Superior temporal gyrus (tissue), 1 donor: ENCODE measurements at regions not wholly inside any gene's neighbourhood (a gene's known extent, or its start where the extent isn't known, plus 50 kb on each side); places are given as distances from the start of the nearest gene placed in this dataset.
"Not testable (repeated sequence)": the region's sequence is repeated elsewhere in the genome, so short reads cannot be mapped to it uniquely, and the experiment has no call there.

Source experiments
- DNase-seq: peaks from one replicate; pipeline ENCODE4 v3.0.0-alpha.2; 2016; ENCODE audit errors: extremely low spot score

GRCh38 chr2:87604980-87605379 is 142.9 kb upstream of the PLGLB2 start:
- peak; percentile 1 for DNase-seq

GRCh38 chr2:87608377-87609166 is 139.3 kb upstream of the PLGLB2 start:
- not testable (repeated sequence) for DNase-seq

GRCh38 chr2:87610974-87611373 is 136.9 kb upstream of the PLGLB2 start:
- not testable (repeated sequence) for DNase-seq

GRCh38 chr2:87611416-87611815 is 136.5 kb upstream of the PLGLB2 start:
- DNase-seq: not testable (repeated sequence)

- DNase-seq: not testable (repeated sequence)
These were observed 135.9 kb upstream of the PLGLB2 start for GRCh38 chr2:87611956-87612355.

- not testable (repeated sequence) for DNase-seq
These were observed 133.0 kb upstream of the PLGLB2 start for GRCh38 chr2:87614829-87615434.

GRCh38 chr2:87619121-87619520 is 128.8 kb upstream of the PLGLB2 start:
- not testable (repeated sequence) for DNase-seq

GRCh38 chr2:87621139-87621538 is 126.7 kb upstream of the PLGLB2 start:
- DNase-seq: not testable (repeated sequence)

GRCh38 chr2:87622720-87623119 is 125.2 kb upstream of the PLGLB2 start:
- DNase-seq: not testable (repeated sequence)

GRCh38 chr2:87629491-87630458 is 118.1 kb upstream of the PLGLB2 start:
- not testable (repeated sequence) for DNase-seq

- not testable (repeated sequence) for DNase-seq
These were observed 117.0 kb upstream of the PLGLB2 start for GRCh38 chr2:87630892-87631291.

- DNase-seq: not testable (repeated sequence)
These were observed 116.5 kb upstream of the PLGLB2 start for GRCh38 chr2:87631402-87631801.

- DNase-seq: not testable (repeated sequence)
These were observed 114.5 kb upstream of the PLGLB2 start for GRCh38 chr2:87633287-87633963.

- not testable (repeated sequence) for DNase-seq
These were observed 113.8 kb upstream of the PLGLB2 start for GRCh38 chr2:87634106-87634505.

- not testable (repeated sequence) for DNase-seq
These were observed 112.8 kb upstream of the PLGLB2 start for GRCh38 chr2:87634971-87635650.

- not testable (repeated sequence) for DNase-seq
These were observed 111.6 kb upstream of the PLGLB2 start for GRCh38 chr2:87636246-87636645.

- DNase-seq: not testable (repeated sequence)
These were observed 111.2 kb upstream of the PLGLB2 start for GRCh38 chr2:87636735-87637134.

- peak; percentile 30 for DNase-seq
These were observed 110.5 kb upstream of the PLGLB2 start for GRCh38 chr2:87637249-87637990.

- DNase-seq: peak; percentile 5
These were observed 109.6 kb upstream of the PLGLB2 start for GRCh38 chr2:87638114-87638807.
